NCI-H526 (cell line): ENCODE measurements at regions not wholly inside any gene's neighbourhood (a gene's known extent, or its start where the extent isn't known, plus 50 kb on each side); places are given as distances from the start of the nearest gene placed in this dataset.
"Not testable (repeated sequence)": the region's sequence is repeated elsewhere in the genome, so short reads cannot be mapped to it uniquely, and the experiment has no call there.

Experiments used
- DNase-seq, 2 experiments: peaks; one replicate each; lab custom pipeline; 2025; lab: John Stamatoyannopoulos, UW

- peak in 1 of 2 experiments; percentile 37 for DNase-seq
Observed at GRCh38 chr1:234899041-234899729, 229.5 kb downstream of the TOMM20 start.

- no peak for DNase-seq
Observed at GRCh38 chr1:234898455-234899033, 230.1 kb downstream of the TOMM20 start.

GRCh38 chr1:234897754-234898454 lies 230.7 kb downstream of the TOMM20 start:
- no peak for DNase-seq

- no peak for DNase-seq
Observed at GRCh38 chr1:234897390-234897749, 231.3 kb downstream of the TOMM20 start.

GRCh38 chr1:234896477-234897389 lies 231.9 kb downstream of the TOMM20 start:
- no peak for DNase-seq

- no peak for DNase-seq
Observed at GRCh38 chr1:234893725-234894630, 234.7 kb downstream of the TOMM20 start.

- DNase-seq: no peak
Observed at GRCh38 chr1:234893359-234893724, 235.3 kb downstream of the TOMM20 start.

- DNase-seq: no peak
Observed at GRCh38 chr1:234892642-234893041, 236.0 kb downstream of the TOMM20 start.

- DNase-seq: no peak
Observed at GRCh38 chr1:234891427-234891826, 237.2 kb downstream of the TOMM20 start.

- no peak for DNase-seq
Observed at GRCh38 chr1:234889643-234890042, 239.0 kb downstream of the TOMM20 start.

- DNase-seq: not testable (repeated sequence)
Observed at GRCh38 chr1:234888247-234888646, 240.4 kb downstream of the TOMM20 start.

- DNase-seq: no peak
Observed at GRCh38 chr1:234887016-234887900, 241.4 kb downstream of the TOMM20 start.

GRCh38 chr1:234886081-234886984 lies 242.3 kb downstream of the TOMM20 start:
- no peak for DNase-seq

GRCh38 chr1:234885601-234886000 lies 243.0 kb downstream of the TOMM20 start:
- DNase-seq: no peak

- DNase-seq: no peak
Observed at GRCh38 chr1:234884701-234885100, 243.9 kb downstream of the TOMM20 start.

GRCh38 chr1:234884006-234884405 lies 244.6 kb downstream of the TOMM20 start:
- DNase-seq: no peak

GRCh38 chr1:234882898-234883297 lies 245.7 kb downstream of the TOMM20 start:
- DNase-seq: no peak

- DNase-seq: no peak
Observed at GRCh38 chr1:234881893-234882771, 246.5 kb downstream of the TOMM20 start.
